ENCODE measurements at regions not wholly inside any gene's neighbourhood (a gene's known extent, or its start where the extent isn't known, plus 50 kb on each side); places are given as distances from the start of the nearest gene placed in this dataset.

DNA sequence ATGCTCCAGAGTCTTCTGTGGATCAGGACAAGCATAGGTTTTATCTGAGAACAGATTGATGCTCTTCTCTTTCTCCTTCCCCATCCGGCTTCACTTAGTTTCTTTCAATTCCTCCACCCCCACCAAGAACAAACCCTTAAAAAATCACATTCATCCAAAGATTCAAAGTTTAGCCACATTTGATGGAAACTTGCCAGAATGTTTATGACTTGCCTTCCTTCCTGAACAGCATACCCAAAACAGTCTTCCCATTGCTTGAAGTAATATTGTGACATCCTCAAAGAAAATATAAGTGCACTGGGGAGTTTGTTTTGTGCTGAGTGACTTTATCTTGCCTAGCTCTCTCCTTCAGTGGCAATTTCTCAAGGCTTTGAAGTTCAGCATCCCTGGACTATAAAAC is 83.0 kb downstream of the MAGEB17 start:
- no peak for TF ChIP-seq POLR2A (IDR thresholded peaks at IDR 0.05)
- H3K27me3 ChIP-seq = no peaks in the 10 kb centered on the region
- intact Hi-C loops (cut with DNase I) = no loop called here
- H3K4me1 ChIP-seq = no peaks in the 10 kb centered on the region
- H3K4me3 ChIP-seq = no peak overlapping the region
- no peaks in the 10 kb centered on the region for H3K9me3 ChIP-seq
- ATAC-seq (no peak), DNase-seq (no peak)
- no peak overlapping the region for H3K27ac ChIP-seq
- 50 to 60% methylated on average over 1 of the region's 1 CpG for WGBS, 2 donors
- no peaks in the 10 kb centered on the region for H3K36me3 ChIP-seq (replicated peaks in 1 of 2; ENCODE audit: insufficient read depth in 1 of 2, low read depth in 2 of 2)

DNA sequence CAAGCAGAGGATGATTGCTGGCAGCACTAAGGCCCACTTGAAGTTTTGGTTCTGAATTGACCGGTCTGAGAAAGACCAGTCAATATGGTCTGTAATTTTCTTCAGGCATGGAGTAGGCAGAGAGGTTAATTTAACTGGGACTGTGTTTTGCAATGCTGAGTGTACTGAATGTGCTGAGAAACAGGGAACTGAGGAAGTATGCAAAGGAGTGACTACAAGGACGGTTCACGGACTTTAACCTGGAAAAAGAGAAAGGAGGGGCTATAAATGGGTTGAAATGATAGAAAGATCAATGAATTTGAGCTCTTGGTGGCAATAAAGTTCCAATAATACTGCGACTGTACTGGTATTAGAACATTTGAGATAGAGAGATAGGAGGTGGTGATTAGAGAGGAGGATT is 84.5 kb downstream of the MAGEB17 start:
- H3K36me3 ChIP-seq (replicated peaks in 1 of 2; ENCODE audit: insufficient read depth in 1 of 2, low read depth in 2 of 2) = no peaks in the 10 kb centered on the region
- DNase-seq (no peak), ATAC-seq (no peak)
- no peaks in the 10 kb centered on the region for H3K27me3 ChIP-seq
- H3K9me3 ChIP-seq = no peaks in the 10 kb centered on the region
- H3K4me1 ChIP-seq = no peaks in the 10 kb centered on the region
- no peak overlapping the region for H3K27ac ChIP-seq
- WGBS, 2 donors = 45 to 51% methylated on average over 4 of the region's 4 CpGs
- TF ChIP-seq POLR2A (IDR thresholded peaks at IDR 0.05) = no peak
- TF ChIP-seq, protein P1, sequence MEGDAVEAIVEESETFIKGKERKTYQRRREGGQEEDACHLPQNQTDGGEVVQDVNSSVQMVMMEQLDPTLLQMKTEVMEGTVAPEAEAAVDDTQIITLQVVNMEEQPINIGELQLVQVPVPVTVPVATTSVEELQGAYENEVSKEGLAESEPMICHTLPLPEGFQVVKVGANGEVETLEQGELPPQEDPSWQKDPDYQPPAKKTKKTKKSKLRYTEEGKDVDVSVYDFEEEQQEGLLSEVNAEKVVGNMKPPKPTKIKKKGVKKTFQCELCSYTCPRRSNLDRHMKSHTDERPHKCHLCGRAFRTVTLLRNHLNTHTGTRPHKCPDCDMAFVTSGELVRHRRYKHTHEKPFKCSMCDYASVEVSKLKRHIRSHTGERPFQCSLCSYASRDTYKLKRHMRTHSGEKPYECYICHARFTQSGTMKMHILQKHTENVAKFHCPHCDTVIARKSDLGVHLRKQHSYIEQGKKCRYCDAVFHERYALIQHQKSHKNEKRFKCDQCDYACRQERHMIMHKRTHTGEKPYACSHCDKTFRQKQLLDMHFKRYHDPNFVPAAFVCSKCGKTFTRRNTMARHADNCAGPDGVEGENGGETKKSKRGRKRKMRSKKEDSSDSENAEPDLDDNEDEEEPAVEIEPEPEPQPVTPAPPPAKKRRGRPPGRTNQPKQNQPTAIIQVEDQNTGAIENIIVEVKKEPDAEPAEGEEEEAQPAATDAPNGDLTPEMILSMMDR (IDR thresholded peaks at IDR 0.05) = no peak
- intact Hi-C loops (cut with DNase I) = no loop called here
- no peak overlapping the region for H3K4me3 ChIP-seq

DNA sequence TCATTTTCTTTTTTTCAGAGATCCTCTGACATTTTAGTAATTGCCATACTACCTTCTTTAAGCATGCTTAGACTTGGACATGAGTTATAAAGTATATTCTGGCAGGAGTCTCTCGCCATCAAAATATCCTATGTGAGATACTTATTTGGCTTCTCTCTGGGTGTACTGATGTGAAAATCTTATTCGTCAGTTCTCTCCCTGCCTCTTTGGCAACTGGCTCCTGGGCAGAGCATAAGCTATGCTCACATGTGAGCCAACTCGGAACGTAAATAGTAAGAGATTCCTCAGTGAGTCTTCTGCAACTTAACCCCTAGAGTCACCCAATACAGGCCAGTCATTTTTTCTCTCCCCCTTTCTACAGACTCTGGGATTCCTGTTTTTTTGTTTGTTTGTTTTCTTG is 91.6 kb downstream of the MAGEB17 start:
- Histone ChIP-seq H3K27me3 (no peaks in the 10 kb centered on the region), H3K27ac (no peak overlapping the region), H3K9me3 (no peaks in the 10 kb centered on the region), H3K4me1 (no peaks in the 10 kb centered on the region), H3K4me3 (no peak overlapping the region), H3K36me3 (replicated peaks in 1 of 2; ENCODE audit: insufficient read depth in 1 of 2, low read depth in 2 of 2) (no peaks in the 10 kb centered on the region)
- TF ChIP-seq, protein P1 (IDR thresholded peaks at IDR 0.05) = no peak
- no peak for TF ChIP-seq POLR2A (IDR thresholded peaks at IDR 0.05)
- ATAC-seq (no peak), DNase-seq (no peak)
- intact Hi-C loops (cut with DNase I) = no loop called here
- 15 to 16% methylated on average over 4 of the region's 4 CpGs for WGBS, 2 donors

DNA sequence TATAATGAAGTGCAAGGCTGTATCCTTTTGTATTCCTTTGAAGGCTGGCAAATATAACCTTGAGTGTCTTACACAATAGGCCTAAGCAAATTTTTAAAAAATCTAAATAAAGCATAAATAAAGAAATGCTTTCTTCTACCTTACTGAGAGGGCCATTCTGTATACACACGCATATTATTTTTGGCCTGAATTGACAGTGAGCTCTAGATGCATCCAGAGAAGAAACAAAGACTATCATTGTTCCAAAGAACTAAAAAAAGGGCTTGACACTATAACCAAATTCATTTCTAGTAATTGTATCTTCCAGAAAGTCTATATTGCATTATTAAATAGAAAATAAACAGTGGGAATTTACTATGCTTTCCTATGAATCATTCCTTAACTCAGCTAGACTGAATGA is 100.2 kb downstream of the MAGEB17 start:
- TF ChIP-seq POLR2A (IDR thresholded peaks at IDR 0.05) = no peak
- TF ChIP-seq, protein P1 (IDR thresholded peaks at IDR 0.05) = no peak
- H3K4me1 ChIP-seq = no peaks in the 10 kb centered on the region
- H3K27me3 ChIP-seq = no peaks in the 10 kb centered on the region
- ATAC-seq = no peak
- no peak overlapping the region for H3K27ac ChIP-seq
- H3K9me3 ChIP-seq = no peaks in the 10 kb centered on the region
- WGBS, 2 donors = 90 to 100% methylated on average over 1 of the region's 1 CpG
- DNase-seq = no peak
- no peaks in the 10 kb centered on the region for H3K36me3 ChIP-seq (replicated peaks in 1 of 2; ENCODE audit: insufficient read depth in 1 of 2, low read depth in 2 of 2)
- H3K4me3 ChIP-seq = no peak overlapping the region
- intact Hi-C loops (cut with DNase I) = no loop called here

DNA sequence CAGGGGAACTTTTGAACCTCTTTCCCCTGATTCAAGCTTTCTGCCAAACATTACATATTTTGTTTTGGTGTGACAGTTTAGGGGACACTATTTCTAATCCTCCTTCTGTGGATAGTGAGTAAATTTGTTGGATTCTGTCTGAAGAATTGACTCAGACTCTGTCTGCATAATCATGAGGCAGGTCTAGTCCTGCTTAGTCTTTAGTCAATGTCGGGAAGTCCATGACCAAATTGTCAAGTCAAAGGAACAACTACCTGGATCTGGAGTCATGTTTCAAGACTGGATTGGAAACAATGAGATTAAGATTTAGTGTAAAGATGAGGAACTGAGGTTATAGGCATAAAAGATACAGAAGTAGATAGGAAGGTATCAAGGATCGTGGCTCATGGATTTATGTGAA is 100.9 kb downstream of the MAGEB17 start:
- 74 to 90% methylated on average over 2 of the region's 2 CpGs for WGBS, 2 donors
- no peaks in the 10 kb centered on the region for H3K27me3 ChIP-seq
- TF ChIP-seq, protein P1 (IDR thresholded peaks at IDR 0.05) = no peak
- no peak for TF ChIP-seq POLR2A (IDR thresholded peaks at IDR 0.05)
- no peaks in the 10 kb centered on the region for H3K36me3 ChIP-seq (replicated peaks in 1 of 2; ENCODE audit: insufficient read depth in 1 of 2, low read depth in 2 of 2)
- ATAC-seq (no peak), DNase-seq (no peak)
- H3K4me1 ChIP-seq = no peaks in the 10 kb centered on the region
- no peak overlapping the region for H3K4me3 ChIP-seq
- intact Hi-C loops (cut with DNase I) = no loop called here
- H3K27ac ChIP-seq = no peak overlapping the region
- no peaks in the 10 kb centered on the region for H3K9me3 ChIP-seq

Measured in body of pancreas (tissue), 4 donors.